Ureter (tissue), 1 donor: ENCODE measurements at regions not wholly inside any gene's neighbourhood (a gene's known extent, or its start where the extent isn't known, plus 50 kb on each side); places are given as distances from the start of the nearest gene placed in this dataset.
A peak's percentile ranks its signal among the peaks of the same experiment; 100 is the strongest.

Experiments used
- DNase-seq: peaks from one replicate; pipeline ENCODE4 v3.0.0-alpha.2; 2020; ENCODE audit warnings: low spot score
- donor health status: DM: yes; HTN: yes; CAD: no.

GRCh38 chr5:148012801-148013200 is 51.0 kb upstream of the SPINK5 start:
- no peak for DNase-seq

GRCh38 chr5:148011398-148012137 is 52.2 kb upstream of the SPINK5 start:
- DNase-seq, result peak; percentile 47

- no peak for DNase-seq
Measured at GRCh38 chr5:148005788-148006520, 57.8 kb upstream of the SPINK5 start.

- DNase-seq, result no peak
Measured at GRCh38 chr5:148003226-148003625, 60.6 kb upstream of the SPINK5 start.

DNA sequence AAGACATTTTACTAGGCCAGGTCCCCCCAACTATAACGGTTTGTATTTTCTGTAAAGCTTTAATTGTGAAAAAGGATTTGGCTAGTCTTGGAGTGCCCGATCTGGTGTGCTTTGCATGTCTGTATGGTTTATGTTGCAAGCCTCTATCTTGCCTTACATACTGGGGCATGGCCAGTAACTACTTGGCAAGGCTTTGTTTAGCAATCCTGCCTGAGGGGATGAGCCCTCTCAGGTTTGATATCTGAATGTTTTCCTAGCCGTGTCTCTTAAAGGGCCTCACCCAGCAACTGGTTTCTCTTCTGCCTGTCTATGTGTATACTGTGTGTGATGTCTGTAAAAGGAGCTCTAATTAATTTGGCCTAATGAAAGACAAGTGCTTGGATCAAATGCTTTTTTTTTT is 61.3 kb upstream of the SPINK5 start:
- no peak for DNase-seq

DNA sequence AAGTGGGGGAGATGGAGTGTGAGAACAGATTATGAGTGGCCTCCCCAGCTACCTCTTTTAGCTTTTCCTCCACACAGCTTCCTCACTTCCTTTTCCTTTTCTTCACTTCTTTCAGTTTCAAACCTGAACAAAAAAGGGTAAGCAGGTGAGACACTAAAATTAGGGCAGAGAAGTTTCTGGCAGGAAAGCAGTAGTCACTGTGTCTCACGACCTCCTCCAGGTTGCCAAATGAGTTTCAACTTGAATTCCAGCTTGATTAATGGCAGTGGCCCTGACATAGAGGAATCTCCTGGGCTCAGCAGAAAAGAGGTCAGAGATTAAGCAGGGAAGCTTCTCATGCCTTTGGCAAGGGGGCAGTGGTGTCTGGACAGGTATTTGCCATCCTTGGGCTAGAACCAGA is 63.7 kb upstream of the SPINK5 start:
- no peak for DNase-seq

DNA sequence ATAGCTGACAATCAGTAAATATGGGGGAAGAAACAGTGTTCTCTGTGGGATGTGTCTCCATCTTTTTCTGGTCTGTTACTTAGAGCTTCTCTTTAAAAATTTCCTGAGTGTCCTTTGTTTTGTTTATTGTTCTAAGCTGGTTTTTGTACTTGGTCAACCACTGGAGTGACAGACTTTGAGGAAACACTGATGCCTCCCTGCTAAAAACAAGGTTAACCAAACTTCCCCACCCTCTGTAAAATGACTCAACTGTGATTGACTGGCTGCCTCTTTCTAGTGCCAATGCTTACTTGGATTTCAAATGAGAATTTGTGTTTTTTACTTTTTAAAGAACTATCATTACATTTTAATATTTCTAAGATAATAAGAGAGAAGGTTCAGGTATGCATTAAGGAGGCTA is 65.1 kb upstream of the SPINK5 start:
- no peak for DNase-seq

- DNase-seq, result no peak
Measured at GRCh38 chr5:147997486-147997885, 66.3 kb upstream of the SPINK5 start.

GRCh38 chr5:147996379-147996778 is 67.4 kb upstream of the SPINK5 start:
- DNase-seq, result no peak

GRCh38 chr5:147995846-147996245 is 67.9 kb upstream of the SPINK5 start:
- no peak for DNase-seq

DNA sequence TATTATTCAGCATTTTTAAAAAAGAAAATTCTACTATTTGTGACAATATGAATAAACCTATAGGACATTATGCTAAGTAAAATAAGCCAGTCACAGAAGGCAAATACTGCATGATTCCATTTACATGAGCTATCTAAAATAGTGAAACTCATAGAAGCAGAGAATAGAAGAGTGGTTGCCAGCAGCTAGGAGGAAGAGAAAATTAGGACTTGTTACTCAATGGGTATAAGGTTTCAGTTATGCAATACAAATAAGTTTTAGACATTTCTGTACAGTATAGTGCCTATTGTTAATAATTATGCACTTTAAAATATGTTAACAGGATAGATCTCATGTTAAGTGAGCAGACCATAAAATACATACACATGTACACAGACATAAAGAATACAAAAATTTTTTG is 73.8 kb upstream of the SPINK5 start:
- no peak for DNase-seq

GRCh38 chr5:147989239-147989638 is 74.5 kb upstream of the SPINK5 start:
- DNase-seq, result no peak

DNA sequence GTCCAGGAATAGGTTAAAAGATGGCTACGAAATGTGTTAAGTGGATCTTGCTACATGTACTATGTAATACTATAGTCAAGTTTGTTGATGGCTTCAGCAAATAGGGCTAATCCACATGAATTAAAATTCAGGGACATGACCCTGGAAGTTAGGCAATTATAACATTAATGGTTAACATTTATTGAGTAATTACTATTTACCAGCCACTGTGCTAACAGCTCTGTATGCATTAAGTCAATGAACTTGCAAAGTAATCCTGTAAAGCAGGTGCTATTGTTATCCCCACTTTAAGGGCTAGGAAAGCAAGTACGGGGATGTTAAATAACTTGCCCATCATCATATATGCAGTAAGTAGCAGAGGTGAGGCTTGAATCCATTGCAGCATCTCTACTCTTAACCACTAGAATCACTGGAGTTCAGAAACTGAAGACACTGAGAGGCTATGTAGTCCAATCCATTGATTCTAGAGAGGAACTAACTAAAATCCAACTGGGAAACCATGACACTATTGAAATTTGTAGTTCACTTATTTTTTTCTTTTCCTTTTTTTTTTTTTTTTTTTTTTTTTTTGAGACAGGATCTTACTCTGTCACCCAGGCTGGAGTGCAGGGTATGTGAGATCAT is 77.5 kb upstream of the SPINK5 start:
- no peak for DNase-seq

DNA sequence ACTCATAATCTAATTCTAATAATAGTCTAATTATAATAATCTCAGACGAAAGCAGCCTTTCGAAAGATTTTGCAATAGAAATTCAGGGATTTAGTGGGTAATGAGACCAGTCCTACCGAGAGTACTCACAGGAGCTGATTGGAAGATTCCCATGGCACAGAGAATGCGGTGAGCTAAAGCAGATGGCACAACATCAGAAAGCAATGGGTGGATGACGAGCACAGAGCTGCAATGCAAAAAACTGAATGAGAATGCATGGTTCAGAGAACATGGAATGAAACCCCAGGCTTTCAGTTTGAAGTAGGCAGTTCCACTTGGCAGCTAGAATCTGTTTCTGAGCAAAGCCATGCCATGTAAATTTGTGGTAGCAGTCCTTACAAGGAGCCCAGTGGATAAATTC is 78.2 kb upstream of the SPINK5 start:
- no peak for DNase-seq

GRCh38 chr5:147983742-147984141 is 77.4 kb upstream of the C5orf46 start:
- no peak for DNase-seq

GRCh38 chr5:147981074-147981473 is 74.7 kb upstream of the C5orf46 start:
- no peak for DNase-seq

GRCh38 chr5:147979761-147980160 is 73.4 kb upstream of the C5orf46 start:
- DNase-seq, result no peak

DNA sequence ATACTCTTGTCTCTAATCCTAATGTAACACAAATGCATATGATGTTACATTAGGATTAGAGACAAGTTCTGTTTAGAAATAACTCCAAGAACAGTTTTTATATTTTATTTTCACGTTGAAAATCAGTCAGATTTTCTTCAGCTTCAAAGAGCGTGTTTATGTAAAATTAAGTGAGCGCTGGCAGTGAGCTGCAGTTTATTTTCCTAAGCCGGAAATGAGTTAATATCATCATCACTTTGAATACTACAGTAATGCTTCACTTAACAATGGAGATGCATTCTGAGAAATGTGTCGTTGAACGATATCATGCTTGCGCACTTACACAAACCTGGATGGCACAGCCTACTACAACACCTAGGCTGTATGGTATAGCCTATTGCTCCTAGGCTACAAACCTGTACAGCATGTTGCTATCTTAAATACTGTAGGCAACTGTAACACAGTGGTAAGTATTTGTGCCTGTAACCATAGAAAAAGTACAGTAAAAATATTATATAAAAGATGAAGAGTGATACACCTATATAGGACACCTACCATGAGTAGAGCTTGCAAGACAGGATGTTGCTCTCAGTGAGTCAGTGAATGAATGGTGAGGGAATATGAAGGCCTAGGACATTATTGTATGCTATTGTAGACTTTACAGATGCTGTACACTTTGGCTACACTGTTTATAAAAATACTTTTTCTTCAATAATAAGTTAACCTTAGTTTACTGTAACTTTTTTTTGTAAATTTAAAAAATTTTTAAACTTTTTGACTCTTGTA is 65.9 kb upstream of the C5orf46 start:
- DNase-seq, result no peak

- no peak for DNase-seq
Measured at GRCh38 chr5:147971472-147971871, 65.1 kb upstream of the C5orf46 start.

- no peak for DNase-seq
Measured at GRCh38 chr5:147968855-147969254, 62.5 kb upstream of the C5orf46 start.

DNA sequence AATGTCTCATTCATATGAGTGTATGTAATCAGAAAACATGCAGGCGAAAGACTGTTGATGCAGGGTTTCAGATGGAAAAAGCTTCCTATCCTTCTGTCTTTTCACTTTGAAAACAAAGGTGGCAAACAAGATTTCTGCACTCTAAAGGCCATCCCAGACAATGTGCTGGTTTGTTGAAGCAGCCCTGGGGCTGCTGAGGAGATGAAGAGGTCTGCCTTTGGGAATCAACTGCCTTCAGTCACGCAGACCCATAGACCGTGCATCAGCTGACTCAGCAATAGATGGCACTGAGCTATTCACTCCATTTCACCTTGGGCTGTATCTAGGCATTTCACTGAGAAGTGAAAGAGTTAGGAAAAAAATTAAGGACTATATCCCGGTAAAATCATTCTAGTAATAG is 60.5 kb upstream of the C5orf46 start:
- no peak for DNase-seq

DNA sequence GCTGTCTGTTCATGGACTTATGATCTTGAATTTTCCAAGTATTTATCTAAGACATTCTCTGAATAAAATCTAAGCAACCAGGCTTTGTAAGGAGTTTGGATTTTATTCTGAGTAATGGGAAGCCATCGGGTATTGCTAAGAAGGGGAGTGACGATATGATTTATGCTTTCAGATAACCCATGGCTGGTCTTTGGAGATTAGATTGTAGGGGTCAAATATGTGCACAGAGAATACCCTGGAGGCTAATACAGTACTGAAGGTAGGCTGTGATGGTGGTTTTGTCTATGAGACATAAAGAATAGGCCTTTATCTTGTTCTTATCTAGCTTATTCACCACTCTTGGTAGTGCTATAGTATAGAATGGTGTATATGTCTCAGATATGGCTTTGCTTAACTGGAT is 60.0 kb upstream of the C5orf46 start:
- no peak for DNase-seq
